ENCODE measurements at regions not wholly inside any gene's neighbourhood (a gene's known extent, or its start where the extent isn't known, plus 50 kb on each side); places are given as distances from the start of the nearest gene placed in this dataset.

DNA sequence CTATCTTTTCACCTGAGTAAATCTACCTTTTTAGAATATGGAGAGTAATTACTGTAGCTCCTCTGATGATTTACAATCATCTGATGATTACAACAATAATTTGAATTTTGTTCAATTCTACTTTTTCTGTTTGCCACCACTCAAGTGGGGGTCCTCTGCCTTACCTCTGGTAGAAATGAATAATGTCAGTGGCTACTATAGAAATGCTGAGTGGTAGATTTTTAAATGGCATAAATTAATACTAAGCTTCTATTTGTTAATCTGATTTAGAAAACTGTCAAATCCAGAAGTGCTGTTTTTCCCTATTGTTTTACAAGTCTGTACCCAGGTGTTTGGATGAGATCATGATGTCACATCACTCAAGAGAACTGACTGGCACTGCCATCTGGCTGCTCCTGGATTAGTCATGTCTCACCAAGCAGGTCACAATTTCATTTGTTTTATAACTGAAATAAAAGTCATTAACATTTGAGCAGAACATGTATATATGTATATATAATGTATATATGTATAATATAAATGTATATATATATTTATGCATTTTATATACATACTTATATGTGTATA lies 494.8 kb downstream of the TBC1D4 start:
- BruUV-seq (replicated peaks), result no TSS peak
- H3K4me3 ChIP-seq (ENCODE audit: low read depth in 2 of 2, low read length in 2 of 2), result no peak overlapping the region
- intact Hi-C loops (cut with micrococcal nuclease; ENCODE audit: unreplicated experiment) (no loop called here), in situ Hi-C loops (cut with HindIII; ENCODE audit: low pct_unique_long_range_greater_than_20kb, low sequenced_read_pairs) (no loop called here)
- H3K9me3 ChIP-seq (ENCODE audit: control insufficient read depth, insufficient read depth, low read depth, low read length), result no peaks in the 10 kb centered on the region
- POLR2A ChIA-PET, result no interaction called here
- ATAC-seq, result no peak
- no peak for DNase-seq (ENCODE audit: low read depth, low spot score)
- CTCF ChIA-PET, result no interaction called here
- no peak overlapping the region for H3K27ac ChIP-seq (ENCODE audit: low read length)
- H3K36me3 ChIP-seq (ENCODE audit: control insufficient read depth, insufficient read depth, low read length), result no peaks in the 10 kb centered on the region
- TF ChIP-seq, protein P1, sequence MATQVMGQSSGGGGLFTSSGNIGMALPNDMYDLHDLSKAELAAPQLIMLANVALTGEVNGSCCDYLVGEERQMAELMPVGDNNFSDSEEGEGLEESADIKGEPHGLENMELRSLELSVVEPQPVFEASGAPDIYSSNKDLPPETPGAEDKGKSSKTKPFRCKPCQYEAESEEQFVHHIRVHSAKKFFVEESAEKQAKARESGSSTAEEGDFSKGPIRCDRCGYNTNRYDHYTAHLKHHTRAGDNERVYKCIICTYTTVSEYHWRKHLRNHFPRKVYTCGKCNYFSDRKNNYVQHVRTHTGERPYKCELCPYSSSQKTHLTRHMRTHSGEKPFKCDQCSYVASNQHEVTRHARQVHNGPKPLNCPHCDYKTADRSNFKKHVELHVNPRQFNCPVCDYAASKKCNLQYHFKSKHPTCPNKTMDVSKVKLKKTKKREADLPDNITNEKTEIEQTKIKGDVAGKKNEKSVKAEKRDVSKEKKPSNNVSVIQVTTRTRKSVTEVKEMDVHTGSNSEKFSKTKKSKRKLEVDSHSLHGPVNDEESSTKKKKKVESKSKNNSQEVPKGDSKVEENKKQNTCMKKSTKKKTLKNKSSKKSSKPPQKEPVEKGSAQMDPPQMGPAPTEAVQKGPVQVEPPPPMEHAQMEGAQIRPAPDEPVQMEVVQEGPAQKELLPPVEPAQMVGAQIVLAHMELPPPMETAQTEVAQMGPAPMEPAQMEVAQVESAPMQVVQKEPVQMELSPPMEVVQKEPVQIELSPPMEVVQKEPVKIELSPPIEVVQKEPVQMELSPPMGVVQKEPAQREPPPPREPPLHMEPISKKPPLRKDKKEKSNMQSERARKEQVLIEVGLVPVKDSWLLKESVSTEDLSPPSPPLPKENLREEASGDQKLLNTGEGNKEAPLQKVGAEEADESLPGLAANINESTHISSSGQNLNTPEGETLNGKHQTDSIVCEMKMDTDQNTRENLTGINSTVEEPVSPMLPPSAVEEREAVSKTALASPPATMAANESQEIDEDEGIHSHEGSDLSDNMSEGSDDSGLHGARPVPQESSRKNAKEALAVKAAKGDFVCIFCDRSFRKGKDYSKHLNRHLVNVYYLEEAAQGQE (IDR thresholded peaks at IDR 0.05; ENCODE audit: insufficient read depth in 1 of 2, low read depth in 2 of 2, low read length in 1 of 2), result no peak
- TF ChIP-seq CTCF (IDR thresholded peaks at IDR 0.05), result no peak
- TF ChIP-seq SIN3A (IDR thresholded peaks at IDR 0.05; ENCODE audit: borderline replicate concordance, insufficient read depth, low read depth, low read length), result no peak
- TF ChIP-seq TCF7L2 (IDR thresholded peaks at IDR 0.05; ENCODE audit: low read depth, low read length), result no peak
- TF ChIP-seq POLR2AphosphoS5 (IDR thresholded peaks at IDR 0.05; ENCODE audit: low read depth, low read length), result no peak
- no peaks in the 10 kb centered on the region for H3K4me1 ChIP-seq (ENCODE audit: control insufficient read depth, insufficient read depth, low read length)
- H3K27me3 ChIP-seq (ENCODE audit: control insufficient read depth, insufficient read depth, low read length), result no peaks in the 10 kb centered on the region

DNA sequence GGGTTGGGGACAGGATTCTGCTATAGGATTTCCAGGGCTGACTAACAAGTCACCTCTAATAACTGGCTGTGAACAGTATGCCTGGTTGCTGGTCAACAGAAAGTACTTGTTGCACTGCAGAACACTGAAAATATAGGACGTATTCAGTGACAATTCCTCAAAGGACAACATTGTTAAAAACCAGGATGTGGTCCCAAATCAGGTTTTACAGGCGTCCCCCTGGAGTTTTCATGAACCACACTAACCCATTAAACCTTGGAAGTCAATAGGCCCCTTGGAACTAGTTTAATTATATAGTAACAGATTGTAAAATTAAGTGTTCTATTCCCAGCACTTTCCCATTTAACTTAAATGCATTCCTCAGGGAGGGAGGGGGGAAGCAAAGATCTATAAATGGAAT lies 495.4 kb downstream of the TBC1D4 start:
- POLR2A ChIA-PET, result no interaction called here
- ATAC-seq, result no peak

More for the DNA sequence above, 495.4 kb downstream of the TBC1D4 start:
- CTCF ChIA-PET, result no interaction called here
- H3K36me3 ChIP-seq (ENCODE audit: control insufficient read depth, insufficient read depth, low read length), result no peaks in the 10 kb centered on the region
- H3K4me1 ChIP-seq (ENCODE audit: control insufficient read depth, insufficient read depth, low read length), result no peaks in the 10 kb centered on the region
- H3K9me3 ChIP-seq (ENCODE audit: control insufficient read depth, insufficient read depth, low read depth, low read length), result no peaks in the 10 kb centered on the region
- no peak for DNase-seq (ENCODE audit: low read depth, low spot score)
- no peak for TF ChIP-seq CTCF (IDR thresholded peaks at IDR 0.05)
- TF ChIP-seq, protein P1 (IDR thresholded peaks at IDR 0.05; ENCODE audit: insufficient read depth in 1 of 2, low read depth in 2 of 2, low read length in 1 of 2), result no peak
- no peak for TF ChIP-seq SIN3A (IDR thresholded peaks at IDR 0.05; ENCODE audit: borderline replicate concordance, insufficient read depth, low read depth, low read length)
- TF ChIP-seq TCF7L2 (IDR thresholded peaks at IDR 0.05; ENCODE audit: low read depth, low read length), result no peak
- TF ChIP-seq POLR2AphosphoS5 (IDR thresholded peaks at IDR 0.05; ENCODE audit: low read depth, low read length), result no peak
- no peak overlapping the region for H3K27ac ChIP-seq (ENCODE audit: low read length)
- BruUV-seq (replicated peaks), result no TSS peak
- H3K4me3 ChIP-seq (ENCODE audit: low read depth in 2 of 2, low read length in 2 of 2), result no peak overlapping the region
- in situ Hi-C loops (cut with HindIII; ENCODE audit: low pct_unique_long_range_greater_than_20kb, low sequenced_read_pairs), result no loop called here
- no peaks in the 10 kb centered on the region for H3K27me3 ChIP-seq (ENCODE audit: control insufficient read depth, insufficient read depth, low read length)
- intact Hi-C loops (cut with micrococcal nuclease; ENCODE audit: unreplicated experiment), result no loop called here

Data from Panc1 (cell line).